Adrenal gland (tissue), 9 donors: ENCODE measurements at regions not wholly inside any gene's neighbourhood (a gene's known extent, or its start where the extent isn't known, plus 50 kb on each side); places are given as distances from the start of the nearest gene placed in this dataset.

Source experiments
- DNase-seq, 7 donors: peaks; one replicate each; pipeline ENCODE4 v3.0.0-alpha.2; 2019 to 2020
- H3K27ac ChIP-seq, 5 donors: fragments of 200-600 bp; sonication (generic) in 4 of 5; 1 replicate in 3 of 5; 2 replicates in 2 of 5; pipeline versions ENCODE4 v1.5.1 to v1.8.0; 2016 to 2020; ENCODE audit warnings: mild to moderate bottlenecking in 1 of 5
- H3K27me3 ChIP-seq: fragments of 200-600 bp; 2 replicates; pipeline ENCODE4 v1.8.0; 2021
- H3K36me3 ChIP-seq, 2 donors: fragments of 200-600 bp; replicated peaks in 1 of 2; 1 replicate in 1 of 2; 2 replicates in 1 of 2; pipeline versions ENCODE4 v1.5.1 to v1.8.0; 2018 to 2022
- H3K4me1 ChIP-seq, 2 donors: fragments of 200-600 bp; replicated peaks in 1 of 2; 1 replicate in 1 of 2; 2 replicates in 1 of 2; pipeline versions ENCODE4 v1.5.1 to v1.8.0; 2018 to 2021
- H3K4me3 ChIP-seq, 4 donors: fragments of 200-600 bp; sonication (generic) in 3 of 4; one replicate each; pipeline ENCODE4 v1.5.1; 2016 to 2018
- H3K9me3 ChIP-seq, 3 donors: fragments of 200-600 bp; sonication (generic) in 1 of 3; replicated peaks in 1 of 3; 1 replicate in 2 of 3; 2 replicates in 1 of 3; pipeline versions ENCODE4 v1.5.1 to v1.8.0; 2016 to 2021
- CTCF ChIP-seq, 6 experiments: fragments of 450-650 bp in 4 of 6; fragments of 200-600 bp in 2 of 6; sonication (generic) in 1 of 6; IDR thresholded peaks; 1 replicate in 5 of 6; 2 replicates in 1 of 6; pipeline versions ENCODE4 v1.5.1 to v1.8.0; 2016 to 2021; ENCODE audit warnings: antibody characterized with exemption in 6 of 6, mild to moderate bottlenecking in 2 of 6, moderate library complexity in 1 of 6
- POLR2A ChIP-seq, 2 donors: fragments of 450-650 bp; IDR thresholded peaks; one replicate each; pipeline ENCODE4 v1.6.1; 2017; ENCODE audit warnings: antibody characterized with exemption in 2 of 2, mild to moderate bottlenecking in 2 of 2, moderate library complexity in 1 of 2
- WGBS, 4 donors: extraction: QIAGEN DNeasy Blood & Tissue Kit in 2 of 4; methylation state at CpG; one replicate each; pipeline versions ENCODE4 v1.1.5 to v1.1.7; 2013 to 2017; 5-methylcytosine and 5-hydroxymethylcytosine counted together
- intact Hi-C, 2 donors: fragments of 100-400 bp; cut with DNase I; formaldehyde crosslinking; loops; one replicate each; pipeline versions ENCODE4 v1.14.1 to v1.15.0; 2022 to 2023
- donor health status: healthy with polysubstance abuse.
- donor health status: Bipolar disorder and iron deficiency.
- donor health status: DM: yes; HTN: yes; CAD: no.
- donor health status: DM: no; HTN: no; CAD: no.
- donor health status: DM: no; HTN: no; CAD: no.

- intact Hi-C loops: no loop called here
- Histone ChIP-seq H3K36me3 (no peaks in the 10 kb centered on the region), H3K4me1 (no peaks in the 10 kb centered on the region), H3K9me3 (no peaks in the 10 kb centered on the region), H3K4me3 (no peak overlapping the region), H3K27ac (no peak overlapping the region), H3K27me3 (no peaks in the 10 kb centered on the region)
- DNase-seq: peak in 4 of 7 donors; percentile 11 to 52 (median 16)
- no peak for TF ChIP-seq POLR2A (IDR thresholded peaks at IDR 0.05)
- TF ChIP-seq CTCF (IDR thresholded peaks at IDR 0.05): no peak
These were observed 229.5 kb upstream of the NMUR2 start for GRCh38 chr5:152634586-152634985.

DNA sequence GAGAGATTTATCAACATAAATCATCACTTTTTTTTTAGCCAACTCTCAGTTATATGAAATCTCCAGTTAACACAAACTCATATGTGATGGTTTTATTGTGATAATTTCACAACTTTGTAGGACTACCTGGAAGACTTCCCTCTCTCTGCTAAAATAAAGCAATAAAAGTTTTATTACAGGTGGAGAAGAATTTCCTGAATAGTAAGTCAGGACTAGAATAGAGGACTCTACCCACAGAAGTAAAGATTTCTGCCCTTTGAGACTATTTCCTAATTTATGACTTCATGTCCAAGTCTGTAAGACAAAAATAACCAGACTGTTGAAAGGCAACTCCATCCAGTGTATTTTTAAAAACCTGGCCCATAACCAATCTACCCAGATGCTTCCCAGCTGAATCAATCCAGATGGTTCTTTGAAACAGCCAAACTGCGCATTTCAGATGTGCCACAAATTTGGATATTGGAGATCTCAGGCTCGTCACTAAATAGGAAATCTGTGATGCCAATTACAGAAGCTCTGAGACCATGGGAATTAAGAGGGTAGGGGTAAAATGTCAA is 234.0 kb upstream of the NMUR2 start:
- no peak for TF ChIP-seq POLR2A (IDR thresholded peaks at IDR 0.05)
- no peak for TF ChIP-seq CTCF (IDR thresholded peaks at IDR 0.05)
- whole genome bisulfite sequencing, 4 donors: 54 to 67% (median 59%) methylated on average over 2 of the region's 2 CpGs
- H3K27ac ChIP-seq: no peak overlapping the region
- intact Hi-C loops: no loop called here
- no peaks in the 10 kb centered on the region for H3K4me1 ChIP-seq
- H3K27me3 ChIP-seq: no peaks in the 10 kb centered on the region
- H3K36me3 ChIP-seq: no peaks in the 10 kb centered on the region
- no peak for DNase-seq
- H3K9me3 ChIP-seq: no peaks in the 10 kb centered on the region
- no peak overlapping the region for H3K4me3 ChIP-seq

DNA sequence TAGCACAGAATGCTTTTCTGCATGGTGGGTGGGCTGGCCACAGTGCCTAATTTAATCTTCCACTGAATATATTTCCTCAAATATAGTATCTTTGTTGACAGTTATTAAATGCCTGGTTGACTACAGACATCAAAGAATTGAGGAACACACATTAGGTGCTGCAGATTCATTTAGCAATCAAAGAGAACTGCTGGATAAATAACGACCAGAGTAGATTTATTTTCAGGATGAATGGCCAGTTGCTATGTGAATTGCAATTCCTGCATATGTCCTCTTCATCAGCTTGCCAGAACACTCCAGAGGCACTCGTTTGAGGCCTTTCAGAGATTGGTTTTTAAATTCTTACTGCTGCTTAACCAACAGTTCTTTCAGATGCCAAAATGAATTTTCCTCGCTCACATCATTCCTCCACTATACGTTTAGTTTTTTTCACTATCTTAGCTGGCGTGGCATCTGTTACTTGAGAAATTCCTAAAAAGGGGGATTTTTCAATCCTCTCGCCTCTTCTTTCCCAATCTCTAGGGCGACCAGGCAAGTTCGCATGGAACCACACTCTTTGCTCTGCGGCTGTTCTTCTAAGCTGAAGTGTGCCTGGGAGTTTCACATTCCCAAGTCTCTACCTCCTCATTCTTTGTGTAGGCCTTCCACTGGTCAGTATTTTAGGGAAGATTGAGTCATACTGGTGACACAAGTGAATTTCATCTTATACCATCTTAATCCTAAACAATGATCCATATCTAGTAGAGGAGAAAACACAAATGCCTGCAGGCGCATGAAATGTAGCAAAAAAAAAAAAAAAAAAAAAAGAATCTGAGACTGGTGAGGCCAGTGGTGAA is 237.1 kb upstream of the NMUR2 start:
- no peaks in the 10 kb centered on the region for H3K9me3 ChIP-seq
- TF ChIP-seq CTCF (IDR thresholded peaks at IDR 0.05) (no peak), POLR2A (IDR thresholded peaks at IDR 0.05) (no peak)
- DNase-seq: no peak
- H3K4me3 ChIP-seq: no peak overlapping the region
- H3K27me3 ChIP-seq: no peaks in the 10 kb centered on the region
- no peak overlapping the region for H3K27ac ChIP-seq
- WGBS, 4 donors: 68 to 80% (median 77%) methylated on average over 10 of the region's 10 CpGs
- no peaks in the 10 kb centered on the region for H3K36me3 ChIP-seq
- intact Hi-C loops: no loop called here
- H3K4me1 ChIP-seq: no peaks in the 10 kb centered on the region

DNA sequence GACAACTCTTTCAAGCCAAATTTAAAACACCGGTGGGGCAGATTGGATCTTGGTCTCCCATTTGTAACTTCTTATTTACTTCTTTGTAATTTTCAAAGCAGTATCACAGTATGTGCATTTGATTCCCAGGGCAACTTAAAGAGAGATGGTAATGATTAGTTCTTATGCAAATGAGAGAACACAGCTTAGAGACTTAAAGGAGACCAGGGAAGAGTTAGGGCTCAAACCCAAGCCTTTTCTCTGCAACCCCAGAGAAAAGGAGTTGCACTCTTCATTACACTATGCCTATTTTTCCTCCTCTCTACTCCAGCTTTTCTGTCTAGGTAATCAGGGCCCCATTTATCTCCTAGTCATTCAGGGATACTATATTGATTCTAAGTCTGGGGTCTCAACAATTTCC is 237.8 kb upstream of the NMUR2 start:
- no peaks in the 10 kb centered on the region for H3K36me3 ChIP-seq
- H3K4me1 ChIP-seq: no peaks in the 10 kb centered on the region
- TF ChIP-seq CTCF (IDR thresholded peaks at IDR 0.05) (no peak), POLR2A (IDR thresholded peaks at IDR 0.05) (no peak)
- H3K9me3 ChIP-seq: no peaks in the 10 kb centered on the region
- no peak for DNase-seq
- H3K27me3 ChIP-seq: no peaks in the 10 kb centered on the region
- no peak overlapping the region for H3K27ac ChIP-seq
- 45 to 91% (median 69%) methylated on average over 1 of the region's 1 CpG for WGBS, 4 donors
- intact Hi-C loops: no loop called here
- no peak overlapping the region for H3K4me3 ChIP-seq
